Transverse colon (tissue), 4 donors: ENCODE measurements at regions not wholly inside any gene's neighbourhood (a gene's known extent, or its start where the extent isn't known, plus 50 kb on each side); places are given as distances from the start of the nearest gene placed in this dataset.
"Not testable (repeated sequence)": the region's sequence is repeated elsewhere in the genome, so short reads cannot be mapped to it uniquely, and the experiment has no call there.

ENCODE experiments used
- DNase-seq: peaks from one replicate; pipeline ENCODE4 v3.0.0-alpha.2; 2019
- H3K27ac ChIP-seq, 4 donors: fragments of 200-600 bp; sonication (generic); 2 replicates each; pipeline ENCODE4 v1.5.1; 2016 to 2018; ENCODE audit warnings: inconsistent platforms in 4 of 4
- H3K27me3 ChIP-seq: fragments of 200-600 bp; sonication (generic); 2 replicates; pipeline ENCODE4 v1.5.1; 2017; ENCODE audit warnings: inconsistent platforms
- H3K36me3 ChIP-seq, 4 donors: fragments of 200-600 bp; sonication (generic); 2 replicates each; pipeline ENCODE4 v1.5.1; 2017 to 2019; ENCODE audit warnings: inconsistent platforms in 4 of 4
- H3K4me1 ChIP-seq, 4 donors: fragments of 200-600 bp; sonication (generic); 2 replicates each; pipeline ENCODE4 v1.5.1; 2017 to 2020; ENCODE audit warnings: inconsistent platforms in 4 of 4
- H3K4me3 ChIP-seq, 4 donors: fragments of 200-600 bp; sonication (generic); 1 replicate in 1 of 4; 2 replicates in 3 of 4; pipeline versions ENCODE4 v1.5.1 to v1.6.1; 2017 to 2019; ENCODE audit warnings: inconsistent platforms in 4 of 4
- H3K9me3 ChIP-seq, 2 donors: fragments of 200-600 bp; sonication (generic); 2 replicates each; pipeline ENCODE4 v1.5.1; 2017 to 2019; ENCODE audit warnings: inconsistent platforms in 2 of 2
- EP300 ChIP-seq: sonication (generic); formaldehyde crosslinking; IDR thresholded peaks from one replicate; pipeline ENCODE4 v1.6.1; 2017; ENCODE audit warnings: antibody characterized with exemption, low read depth
- POLR2A ChIP-seq: fragments of 450-650 bp; IDR thresholded peaks from one replicate; pipeline ENCODE4 v1.6.1; 2016; ENCODE audit warnings: antibody characterized with exemption, mild to moderate bottlenecking, moderate library complexity
- POLR2AphosphoS5 ChIP-seq, 3 donors: sonication (generic); formaldehyde crosslinking; IDR thresholded peaks; one replicate each; pipeline ENCODE4 v1.6.1; 2016; ENCODE audit warnings: antibody characterized with exemption in 3 of 3
- WGBS, 2 donors: methylation state at CpG; one replicate each; pipeline ENCODE4 v1.1.5; 2018; ENCODE audit warnings: low coverage in 1 of 2; 5-methylcytosine and 5-hydroxymethylcytosine counted together
- in situ Hi-C, 4 donors: fragments of 200-750 bp; cut with MboI; loops; one replicate each; pipeline versions ENCODE4 v1.15.0 to v1.15.1; 2017; ENCODE audit warnings: low sequenced_read_pairs in 3 of 4, low pct_ligation_motif_present in 1 of 4, low pct_unique_long_range_greater_than_20kb in 1 of 4
- intact Hi-C: fragments of 100-400 bp; cut with DNase I; formaldehyde crosslinking; loops from one replicate; pipeline ENCODE4 v1.15.1; 2023; ENCODE audit warnings: low total_unique reads
- TF ChIP-seq, protein P1 (sequence below), 5 experiments: fragments of 200-600 bp in 3 of 5; fragments of 450-650 bp in 2 of 5; sonication (generic) in 3 of 5; IDR thresholded peaks; 1 replicate in 2 of 5; 2 replicates in 3 of 5; pipeline ENCODE4 v1.5.1; 2016 to 2017; ENCODE audit warnings: antibody characterized with exemption in 5 of 5, inconsistent platforms in 3 of 5, mild to moderate bottlenecking in 2 of 5, moderate library complexity in 1 of 5

DNA sequence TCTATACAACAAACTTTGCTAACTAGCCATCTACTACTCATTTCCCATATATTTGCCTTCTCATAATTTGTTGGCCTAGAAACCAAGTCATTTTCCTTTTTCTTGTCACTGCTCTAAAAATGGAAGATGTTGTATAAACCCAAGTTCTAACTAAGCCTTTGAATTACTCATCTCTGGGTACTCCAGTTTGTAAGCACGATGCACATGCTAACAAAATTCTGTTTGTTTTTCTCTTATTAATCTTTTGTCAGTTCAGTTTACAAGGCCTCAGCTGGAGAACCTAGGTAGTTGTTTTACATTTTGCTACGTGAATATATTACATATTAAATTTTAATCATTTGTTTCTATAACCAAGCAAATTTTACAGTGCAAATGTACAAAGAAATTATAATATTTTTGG is 663.2 kb upstream of the RGS18 start:
- WGBS, 2 donors, result 49 to 56% methylated on average over 2 of the region's 2 CpGs
- H3K27ac ChIP-seq, result no peak overlapping the region
- in situ Hi-C loops (no loop called here), intact Hi-C loops (no loop called here)
- H3K36me3 ChIP-seq, result no peaks in the 10 kb centered on the region
- no peaks in the 10 kb centered on the region for H3K4me1 ChIP-seq
- no peak overlapping the region for H3K4me3 ChIP-seq
- no peaks in the 10 kb centered on the region for H3K27me3 ChIP-seq
- no peak for DNase-seq
- TF ChIP-seq EP300, result no peak
- TF ChIP-seq, protein P1, sequence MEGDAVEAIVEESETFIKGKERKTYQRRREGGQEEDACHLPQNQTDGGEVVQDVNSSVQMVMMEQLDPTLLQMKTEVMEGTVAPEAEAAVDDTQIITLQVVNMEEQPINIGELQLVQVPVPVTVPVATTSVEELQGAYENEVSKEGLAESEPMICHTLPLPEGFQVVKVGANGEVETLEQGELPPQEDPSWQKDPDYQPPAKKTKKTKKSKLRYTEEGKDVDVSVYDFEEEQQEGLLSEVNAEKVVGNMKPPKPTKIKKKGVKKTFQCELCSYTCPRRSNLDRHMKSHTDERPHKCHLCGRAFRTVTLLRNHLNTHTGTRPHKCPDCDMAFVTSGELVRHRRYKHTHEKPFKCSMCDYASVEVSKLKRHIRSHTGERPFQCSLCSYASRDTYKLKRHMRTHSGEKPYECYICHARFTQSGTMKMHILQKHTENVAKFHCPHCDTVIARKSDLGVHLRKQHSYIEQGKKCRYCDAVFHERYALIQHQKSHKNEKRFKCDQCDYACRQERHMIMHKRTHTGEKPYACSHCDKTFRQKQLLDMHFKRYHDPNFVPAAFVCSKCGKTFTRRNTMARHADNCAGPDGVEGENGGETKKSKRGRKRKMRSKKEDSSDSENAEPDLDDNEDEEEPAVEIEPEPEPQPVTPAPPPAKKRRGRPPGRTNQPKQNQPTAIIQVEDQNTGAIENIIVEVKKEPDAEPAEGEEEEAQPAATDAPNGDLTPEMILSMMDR (IDR thresholded peaks at IDR 0.05), result no peak
- TF ChIP-seq POLR2A, result no peak
- no peak for TF ChIP-seq POLR2AphosphoS5 (IDR thresholded peaks at IDR 0.05)
- H3K9me3 ChIP-seq, result no peaks in the 10 kb centered on the region

DNA sequence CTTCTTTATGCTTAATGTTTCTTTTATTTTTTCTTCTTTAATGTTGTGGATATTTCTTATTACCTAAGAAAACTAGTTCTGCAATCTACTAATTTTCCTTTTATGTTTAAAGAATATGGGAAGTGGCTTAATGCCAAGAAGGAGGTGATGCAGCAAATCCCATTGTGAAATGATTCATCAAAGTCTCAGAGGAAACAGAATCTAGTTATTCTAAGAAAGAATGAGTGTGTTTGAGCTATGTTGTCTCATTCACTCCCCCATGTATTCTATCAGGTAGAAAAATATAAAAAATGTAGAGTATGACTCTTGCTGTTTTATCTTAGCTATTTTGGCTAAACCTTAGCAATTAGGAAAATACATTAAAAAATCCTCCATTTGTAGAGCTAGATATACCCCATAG is 659.9 kb upstream of the RGS18 start:
- Histone ChIP-seq H3K27ac (no peak overlapping the region), H3K27me3 (no peaks in the 10 kb centered on the region), H3K36me3 (no peaks in the 10 kb centered on the region), H3K9me3 (no peaks in the 10 kb centered on the region), H3K4me1 (no peaks in the 10 kb centered on the region), H3K4me3 (no peak overlapping the region)
- TF ChIP-seq, protein P1 (IDR thresholded peaks at IDR 0.05), result no peak
- no peak for TF ChIP-seq EP300
- no peak for TF ChIP-seq POLR2AphosphoS5 (IDR thresholded peaks at IDR 0.05)
- intact Hi-C loops (no loop called here), in situ Hi-C loops (no loop called here)
- DNase-seq, result no peak

DNA sequence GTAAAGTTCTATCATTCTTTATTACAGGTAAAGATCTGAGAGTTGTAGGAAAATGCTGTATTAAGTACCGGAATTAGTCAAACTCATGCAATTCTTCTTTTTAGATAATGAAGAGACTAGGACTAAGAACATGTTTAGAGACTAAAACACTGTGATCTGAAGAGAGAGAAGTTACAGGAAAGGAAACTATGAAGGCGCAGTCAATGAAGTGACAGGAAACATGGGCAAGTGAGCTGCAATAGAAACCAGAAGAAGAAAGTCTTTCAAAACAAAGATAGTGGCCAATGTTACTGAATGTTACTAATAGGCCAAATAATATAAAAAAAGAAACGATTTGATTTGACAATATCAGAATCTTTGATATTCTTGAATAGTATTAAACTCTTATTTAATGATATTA is 659.4 kb upstream of the RGS18 start:
- no peaks in the 10 kb centered on the region for H3K27me3 ChIP-seq
- H3K4me3 ChIP-seq, result no peak overlapping the region
- 72 to 81% methylated on average over 3 of the region's 3 CpGs for WGBS, 2 donors
- no peaks in the 10 kb centered on the region for H3K36me3 ChIP-seq
- TF ChIP-seq POLR2A (no peak), EP300 (no peak)
- TF ChIP-seq, protein P1 (IDR thresholded peaks at IDR 0.05), result no peak
- in situ Hi-C loops, result no loop called here
- H3K9me3 ChIP-seq, result no peaks in the 10 kb centered on the region
- intact Hi-C loops, result no loop called here
- no peak for DNase-seq
- no peaks in the 10 kb centered on the region for H3K4me1 ChIP-seq
- H3K27ac ChIP-seq, result no peak overlapping the region

- no peak for DNase-seq
- H3K27ac ChIP-seq, result no peak overlapping the region
- H3K4me1 ChIP-seq, result no peaks in the 10 kb centered on the region
- no peaks in the 10 kb centered on the region for H3K36me3 ChIP-seq
- in situ Hi-C loops (no loop called here), intact Hi-C loops (no loop called here)
- no peak overlapping the region for H3K4me3 ChIP-seq
- no peaks in the 10 kb centered on the region for H3K27me3 ChIP-seq
- TF ChIP-seq EP300 (no peak), POLR2A (no peak)
- no peaks in the 10 kb centered on the region for H3K9me3 ChIP-seq
These were observed 653.3 kb upstream of the RGS18 start for GRCh38 chr1:191504999-191505398.

- Histone ChIP-seq H3K4me1 (no peaks in the 10 kb centered on the region), H3K27ac (no peak overlapping the region), H3K9me3 (no peaks in the 10 kb centered on the region), H3K36me3 (no peaks in the 10 kb centered on the region), H3K4me3 (no peak overlapping the region), H3K27me3 (no peaks in the 10 kb centered on the region)
- TF ChIP-seq POLR2A, result no peak
- no peak for TF ChIP-seq POLR2AphosphoS5 (IDR thresholded peaks at IDR 0.05)
- TF ChIP-seq, protein P1 (IDR thresholded peaks at IDR 0.05), result no peak
- in situ Hi-C loops (no loop called here), intact Hi-C loops (no loop called here)
- DNase-seq, result no peak
- WGBS, 2 donors, result 49 to 66% methylated on average over 2 of the region's 2 CpGs
These were observed 650.0 kb upstream of the RGS18 start for GRCh38 chr1:191508239-191508638.

GRCh38 chr1:191511480-191511879 is 646.8 kb upstream of the RGS18 start:
- H3K9me3 ChIP-seq, H3K4me3 ChIP-seq, in situ Hi-C loops, H3K27ac ChIP-seq, H3K36me3 ChIP-seq, H3K4me1 ChIP-seq, DNase-seq, intact Hi-C loops, H3K27me3 ChIP-seq: not testable (repeated sequence)
- 73 to 86% methylated on average over 2 to 3 of the region's 3 CpGs for WGBS, 2 donors
